CD4-positive, alpha-beta T cell treated with Interleukin-21 for 1 hour (primary cell): ENCODE measurements at regions not wholly inside any gene's neighbourhood (a gene's known extent, or its start where the extent isn't known, plus 50 kb on each side); places are given as distances from the start of the nearest gene placed in this dataset.

ENCODE experiments used
- DNase-seq: peaks from one replicate; pipeline ENCODE4 v3.0.0-alpha.2; 2020

GRCh38 chr1:22338071-22338765 lies 113.4 kb upstream of the ZBTB40 start:
- DNase-seq = no peak

DNA sequence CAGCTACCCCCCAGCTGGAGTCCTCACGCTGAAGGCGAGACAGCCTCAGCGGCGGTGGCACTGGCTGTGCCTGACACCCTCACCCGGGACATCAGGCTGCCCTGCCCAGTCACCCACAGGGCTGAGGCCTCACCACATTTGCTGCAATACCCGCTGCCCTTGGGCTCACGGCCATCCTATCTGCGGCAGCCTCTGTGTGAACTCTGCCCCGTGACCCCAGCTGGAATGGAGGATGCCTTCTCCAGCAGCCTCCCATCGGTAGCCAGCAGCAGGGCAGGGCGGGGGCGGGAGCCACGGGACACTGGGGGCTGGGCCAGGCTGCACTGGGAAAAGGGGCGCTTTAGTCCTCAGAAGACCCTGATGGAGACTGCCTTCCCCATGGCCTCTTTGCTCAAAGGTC lies 112.4 kb upstream of the ZBTB40 start:
- no peak for DNase-seq

DNA sequence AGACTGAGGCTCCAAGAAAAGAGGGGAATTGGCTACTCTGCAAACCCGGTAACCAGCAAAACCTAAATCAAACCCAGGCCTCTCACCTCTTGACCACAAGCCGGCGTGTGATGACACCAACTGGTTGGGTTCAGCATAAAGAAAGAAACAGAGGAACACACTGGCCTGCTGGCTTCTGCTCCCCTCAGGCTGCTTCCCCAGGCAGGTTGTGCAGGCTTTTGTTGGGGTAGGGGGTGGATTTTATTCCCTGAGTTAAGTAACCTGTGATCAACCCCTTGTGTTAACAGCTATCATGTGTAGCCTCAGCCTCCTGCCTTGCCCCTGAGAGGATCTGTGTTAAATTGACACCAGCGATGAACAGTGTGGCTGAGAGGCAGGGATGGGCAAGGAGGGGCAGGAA lies 111.6 kb upstream of the ZBTB40 start:
- DNase-seq = no peak

DNA sequence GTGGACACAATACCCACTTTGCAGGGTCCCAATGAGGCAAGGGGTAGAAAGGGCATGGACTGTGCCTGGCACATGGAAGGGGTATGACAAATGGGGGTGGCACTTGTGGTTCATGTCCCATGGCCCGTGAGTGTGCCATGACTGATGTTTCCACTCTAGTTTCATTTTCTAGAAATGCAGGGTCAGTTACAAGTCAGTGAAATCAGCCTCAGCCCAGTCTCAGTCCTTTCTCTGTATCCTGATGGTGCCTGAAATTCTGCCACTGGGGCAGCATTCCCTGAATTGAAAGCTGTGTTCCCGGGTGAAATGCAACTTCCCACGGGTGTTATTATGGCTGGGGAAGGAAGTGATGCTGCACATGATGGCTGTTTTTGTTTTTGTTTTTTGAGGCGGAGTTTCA lies 110.8 kb upstream of the ZBTB40 start:
- no peak for DNase-seq

GRCh38 chr1:22341791-22342605 lies 109.7 kb upstream of the ZBTB40 start:
- DNase-seq = no peak

- no peak for DNase-seq
Measured at GRCh38 chr1:22342734-22343191, 108.9 kb upstream of the ZBTB40 start.

GRCh38 chr1:22343456-22344328 lies 108.0 kb upstream of the ZBTB40 start:
- no peak for DNase-seq

DNA sequence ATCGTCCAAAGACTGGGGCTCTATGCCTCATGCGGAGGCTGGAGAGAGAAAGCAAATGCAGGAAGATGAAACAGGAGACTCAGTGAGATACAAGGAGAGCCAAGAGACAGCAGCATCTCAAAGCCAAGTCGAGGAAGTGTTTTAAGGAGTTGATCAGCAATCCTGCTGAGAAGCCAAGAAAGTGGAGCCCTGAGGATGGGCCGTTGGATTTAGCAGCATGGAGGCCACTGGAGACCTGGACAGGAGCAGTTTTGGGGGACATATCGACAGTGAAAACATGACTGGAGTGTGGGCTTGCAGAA lies 107.4 kb upstream of the ZBTB40 start:
- DNase-seq = no peak

GRCh38 chr1:22344851-22345560 lies 106.6 kb upstream of the ZBTB40 start:
- DNase-seq = no peak

- DNase-seq = no peak
Measured at GRCh38 chr1:22347854-22348760, 103.5 kb upstream of the ZBTB40 start.

DNA sequence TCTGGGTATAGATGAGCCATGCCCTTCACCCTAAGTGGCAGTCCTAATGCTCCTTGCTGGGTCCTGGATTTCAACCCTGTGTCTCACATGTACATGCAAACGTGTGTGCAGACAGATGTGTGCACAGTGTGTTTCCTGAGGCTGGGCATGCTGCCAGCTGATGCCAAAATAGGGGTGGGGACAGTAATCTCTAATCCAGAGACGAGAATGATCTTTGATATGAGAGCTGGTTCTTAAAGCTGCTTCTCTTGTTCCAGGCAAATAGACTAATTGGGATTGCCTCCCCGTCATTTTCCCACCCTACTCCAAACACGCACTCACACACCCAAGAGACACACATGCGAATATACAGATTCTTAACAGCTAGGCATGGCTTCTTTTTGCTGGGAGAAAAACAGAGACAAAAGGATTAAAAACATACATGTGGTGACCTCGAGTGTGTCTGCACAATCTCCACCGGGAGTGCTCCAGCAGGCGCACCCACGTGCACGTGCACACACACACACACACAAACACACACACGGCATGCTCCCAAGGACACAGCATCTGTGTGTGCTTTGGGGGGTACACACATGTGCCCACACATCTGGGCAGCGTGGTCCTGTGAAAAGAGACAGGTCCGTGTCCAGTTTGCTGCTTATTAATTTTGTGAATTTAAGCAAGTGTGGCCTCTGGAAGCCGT lies 102.1 kb upstream of the ZBTB40 start:
- DNase-seq = no peak

DNA sequence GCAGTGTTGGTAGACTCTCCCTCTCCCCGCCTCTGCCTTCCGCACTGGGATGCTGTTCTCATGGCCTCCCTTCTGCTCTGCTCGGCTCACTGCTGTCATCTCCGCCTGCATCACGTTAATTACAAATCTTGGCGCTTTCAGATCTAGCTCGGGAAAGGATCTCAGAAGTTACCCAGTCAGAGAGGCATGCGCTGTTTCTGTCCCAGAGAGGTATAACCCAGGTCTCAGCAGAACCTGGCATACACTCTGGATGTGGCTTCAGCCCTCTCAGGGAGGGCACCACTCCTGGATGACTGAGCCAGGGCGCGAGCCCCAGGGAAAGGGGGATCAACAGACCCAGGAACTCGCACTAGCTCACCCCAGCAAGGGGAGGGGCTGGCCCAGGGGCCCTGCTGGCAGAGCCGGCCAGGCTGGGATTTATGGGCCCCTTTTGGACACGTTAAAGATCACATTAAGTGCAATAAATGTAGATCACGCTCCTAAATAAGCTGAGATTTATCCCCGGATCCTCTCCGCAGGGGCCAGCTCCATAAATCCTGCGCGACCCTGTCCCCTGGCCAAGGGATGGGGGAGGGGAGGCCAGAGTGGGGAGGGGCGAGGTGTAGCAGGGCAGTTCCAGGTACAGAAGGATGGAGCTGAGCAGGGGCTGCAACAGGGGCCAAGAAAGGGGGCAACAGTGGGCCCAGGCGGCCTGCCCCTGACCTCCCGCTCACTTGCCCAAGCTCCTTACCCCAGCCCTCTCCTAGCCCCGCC lies 101.3 kb upstream of the ZBTB40 start:
- no peak for DNase-seq

- no peak for DNase-seq
Measured at GRCh38 chr1:22350924-22351767, 100.5 kb upstream of the ZBTB40 start.

GRCh38 chr1:22351768-22352080 lies 99.9 kb upstream of the ZBTB40 start:
- DNase-seq = no peak

DNA sequence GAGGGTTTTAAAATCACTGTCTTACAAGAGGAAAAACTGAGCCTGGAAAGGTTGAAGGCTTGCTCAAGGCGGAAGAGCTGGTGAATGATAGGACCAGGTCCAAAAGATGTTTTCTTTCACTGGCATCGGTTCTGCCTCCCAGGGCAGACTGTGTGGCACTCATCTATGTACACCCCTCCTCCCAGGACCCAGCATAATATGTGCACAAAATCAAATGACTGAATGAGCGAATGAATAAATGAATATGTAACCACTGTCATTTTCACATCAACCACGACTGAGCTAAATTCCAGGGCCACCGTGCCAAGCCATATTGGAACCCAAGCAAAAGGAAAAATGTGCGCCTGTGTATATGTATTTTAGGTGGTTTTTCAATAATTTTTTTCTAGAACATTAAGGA lies 99.3 kb upstream of the ZBTB40 start:
- DNase-seq = no peak

DNA sequence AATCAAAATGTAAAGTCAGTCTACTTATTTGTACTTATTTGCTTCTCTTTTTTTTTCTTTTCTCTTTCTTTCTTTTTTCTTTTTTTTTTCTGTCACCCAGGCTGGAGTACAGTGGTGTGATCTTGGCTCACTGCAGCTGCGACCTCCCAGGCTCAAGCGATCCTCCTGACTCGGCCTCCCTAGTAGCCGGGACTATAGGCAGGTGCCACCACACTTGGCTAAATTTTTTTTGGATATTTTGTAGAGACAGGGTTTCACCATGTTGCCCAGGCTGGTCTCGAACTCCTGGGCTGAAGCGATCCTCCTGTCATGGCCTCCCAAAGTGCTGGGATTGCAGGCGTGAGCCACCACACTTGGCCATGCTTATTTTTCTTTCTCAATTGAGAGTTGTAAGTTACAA lies 98.8 kb upstream of the ZBTB40 start:
- DNase-seq = no peak

DNA sequence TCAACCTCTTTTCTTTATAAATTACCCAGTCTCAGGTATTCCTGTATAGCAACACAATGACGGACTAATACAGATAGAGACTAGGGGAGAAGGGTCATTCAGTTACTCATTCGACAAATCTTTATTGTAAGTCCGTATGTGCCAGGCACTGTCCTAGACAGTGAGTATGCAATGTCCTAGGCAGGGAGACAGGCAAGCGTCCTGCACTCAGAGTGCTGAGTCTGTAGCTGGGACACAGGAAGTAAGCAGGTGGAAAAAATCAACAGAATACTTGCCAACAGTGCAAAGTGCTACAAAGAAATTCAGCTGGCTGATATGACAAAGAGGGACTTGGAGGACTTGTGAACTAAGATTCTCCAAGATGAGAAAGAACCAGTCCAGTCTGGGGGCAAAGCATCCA lies 92.2 kb upstream of the ZBTB40 start:
- DNase-seq = no peak

DNA sequence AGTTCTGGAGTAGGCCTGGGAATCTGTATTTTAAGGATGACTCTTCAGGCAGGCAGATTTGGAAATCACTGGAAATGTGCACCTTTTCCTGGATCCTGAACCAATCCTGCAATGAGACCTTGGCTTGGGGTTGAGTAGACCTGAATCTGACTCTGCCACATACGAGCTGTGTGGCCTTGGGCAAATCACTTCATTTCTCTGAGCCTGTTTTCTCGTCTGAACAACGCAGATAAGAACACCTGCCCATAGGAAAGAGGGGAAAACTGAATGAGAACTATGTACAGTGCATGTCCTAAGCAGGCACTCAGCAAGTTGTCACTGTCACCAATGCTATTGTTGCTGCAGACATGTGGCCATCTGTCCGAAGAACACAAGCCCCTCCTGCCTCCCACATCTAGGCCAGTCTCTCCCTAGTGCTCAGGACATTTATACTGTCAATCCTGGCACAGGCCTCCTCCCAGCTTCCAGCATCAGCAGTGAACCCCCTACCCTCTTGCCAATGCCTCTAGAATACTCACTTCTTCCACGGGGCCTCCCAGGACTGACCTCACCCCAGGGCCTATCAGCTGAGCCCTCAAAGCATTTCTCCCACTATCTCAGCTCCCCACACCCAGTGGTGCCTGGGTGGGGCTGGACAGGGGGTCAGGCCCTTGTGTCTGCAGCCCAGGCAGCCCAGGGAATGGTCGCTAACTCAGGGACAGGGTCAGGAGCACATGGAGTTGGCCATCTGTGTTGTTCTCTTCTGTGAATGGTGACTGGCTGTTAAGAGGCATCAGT lies 88.8 kb upstream of the ZBTB40 start:
- no peak for DNase-seq
